Skin epidermis (tissue), 12 donors: ENCODE measurements at regions not wholly inside any gene's neighbourhood (a gene's known extent, or its start where the extent isn't known, plus 50 kb on each side); places are given as distances from the start of the nearest gene placed in this dataset.
"Not testable (repeated sequence)": the region's sequence is repeated elsewhere in the genome, so short reads cannot be mapped to it uniquely, and the experiment has no call there.

Experiments
- H3K27ac ChIP-seq, 21 experiments: fragments of 200-600 bp; sonication (generic) in 11 of 21; one replicate each; pipeline ENCODE4 v1.5.0; 2020; ENCODE audit warnings: mild to moderate bottlenecking in 3 of 21, inconsistent platforms in 2 of 21, moderate library complexity in 2 of 21
- H3K4me3 ChIP-seq, 7 experiments: fragments of 200-600 bp; sonication (generic) in 2 of 7; one replicate each; pipeline ENCODE4 v1.5.0; 2020; ENCODE audit warnings: inconsistent platforms in 2 of 7, mild to moderate bottlenecking in 2 of 7, moderate library complexity in 1 of 7

GRCh38 chr11:24413391-24413790 is 83.5 kb upstream of the LUZP2 start:
- Histone ChIP-seq H3K4me3 (no peak overlapping the region), H3K27ac (no peak overlapping the region)

- H3K4me3 ChIP-seq, H3K27ac ChIP-seq: not testable (repeated sequence)
These were observed 80.8 kb upstream of the LUZP2 start for GRCh38 chr11:24415955-24416636.

- H3K4me3 ChIP-seq = no peak overlapping the region
- H3K27ac ChIP-seq = no peak overlapping the region
These were observed 75.1 kb upstream of the LUZP2 start for GRCh38 chr11:24421766-24422165.

GRCh38 chr11:24422376-24422775 is 74.5 kb upstream of the LUZP2 start:
- H3K27ac ChIP-seq = no peak overlapping the region
- H3K4me3 ChIP-seq = no peak overlapping the region

- Histone ChIP-seq H3K27ac (no peak overlapping the region), H3K4me3 (no peak overlapping the region)
These were observed 59.7 kb upstream of the LUZP2 start for GRCh38 chr11:24437123-24437522.
